ENCODE measurements at regions not wholly inside any gene's neighbourhood (a gene's known extent, or its start where the extent isn't known, plus 50 kb on each side); places are given as distances from the start of the nearest gene placed in this dataset.
A peak's percentile ranks its signal among the peaks of the same experiment; 100 is the strongest.

- Histone ChIP-seq H2AFZ (ENCODE audit: low read depth, low read length) (no peak overlapping the region), H3K4me3 (ENCODE audit: low read length) (no peak overlapping the region), H3K9me3 (ENCODE audit: low read length) (no peaks in the 10 kb centered on the region), H3K4me1 (ENCODE audit: insufficient read depth, low read length) (no peaks in the 10 kb centered on the region), H3K36me3 (ENCODE audit: insufficient read depth, low read length) (no peaks in the 10 kb centered on the region), H3K27me3 (ENCODE audit: insufficient read depth, low read length) (no peaks in the 10 kb centered on the region)
These were observed 86.9 kb downstream of the FGF9 start for GRCh38 chr13:21757763-21758162.

GRCh38 chr13:21758441-21758840, 87.6 kb downstream of the FGF9 start:
- no peak overlapping the region for H2AFZ ChIP-seq (ENCODE audit: low read depth, low read length)
- H3K27me3 ChIP-seq (ENCODE audit: insufficient read depth, low read length) = no peaks in the 10 kb centered on the region
- H3K4me1 ChIP-seq (ENCODE audit: insufficient read depth, low read length) = no peaks in the 10 kb centered on the region
- no peak overlapping the region for H3K4me3 ChIP-seq (ENCODE audit: low read length)
- H3K9me3 ChIP-seq (ENCODE audit: low read length) = no peaks in the 10 kb centered on the region
- H3K36me3 ChIP-seq (ENCODE audit: insufficient read depth, low read length) = no peaks in the 10 kb centered on the region

GRCh38 chr13:21759463-21759862, 88.6 kb downstream of the FGF9 start:
- no peak overlapping the region for H2AFZ ChIP-seq (ENCODE audit: low read depth, low read length)
- H3K4me3 ChIP-seq (ENCODE audit: low read length) = no peak overlapping the region
- no peaks in the 10 kb centered on the region for H3K36me3 ChIP-seq (ENCODE audit: insufficient read depth, low read length)
- H3K4me1 ChIP-seq (ENCODE audit: insufficient read depth, low read length) = no peaks in the 10 kb centered on the region
- H3K9me3 ChIP-seq (ENCODE audit: low read length) = no peaks in the 10 kb centered on the region
- H3K27me3 ChIP-seq (ENCODE audit: insufficient read depth, low read length) = no peaks in the 10 kb centered on the region

- Histone ChIP-seq H3K4me3 (ENCODE audit: low read length) (no peak overlapping the region), H3K36me3 (ENCODE audit: insufficient read depth, low read length) (no peaks in the 10 kb centered on the region), H3K4me1 (ENCODE audit: insufficient read depth, low read length) (no peaks in the 10 kb centered on the region), H3K9me3 (ENCODE audit: low read length) (no peaks in the 10 kb centered on the region), H3K27me3 (ENCODE audit: insufficient read depth, low read length) (no peaks in the 10 kb centered on the region), H2AFZ (ENCODE audit: low read depth, low read length) (no peak overlapping the region)
These were observed 89.0 kb downstream of the FGF9 start for GRCh38 chr13:21759911-21760310.

- H3K9me3 ChIP-seq (ENCODE audit: low read length) = no peaks in the 10 kb centered on the region
These were observed 90.9 kb downstream of the FGF9 start for GRCh38 chr13:21761770-21762169.

GRCh38 chr13:21762512-21762911, 91.6 kb downstream of the FGF9 start:
- no peaks in the 10 kb centered on the region for H3K9me3 ChIP-seq (ENCODE audit: low read length)
- no peak overlapping the region for H3K4me3 ChIP-seq (ENCODE audit: low read length)
- H3K36me3 ChIP-seq (ENCODE audit: insufficient read depth, low read length) = no peaks in the 10 kb centered on the region
- H3K4me1 ChIP-seq (ENCODE audit: insufficient read depth, low read length) = no peaks in the 10 kb centered on the region
- H3K27me3 ChIP-seq (ENCODE audit: insufficient read depth, low read length) = no peaks in the 10 kb centered on the region
- H2AFZ ChIP-seq (ENCODE audit: low read depth, low read length) = no peak overlapping the region

More at GRCh38 chr13:21761770-21762169, 90.9 kb downstream of the FGF9 start:
- H3K4me1 ChIP-seq (ENCODE audit: insufficient read depth, low read length) = no peaks in the 10 kb centered on the region
- no peaks in the 10 kb centered on the region for H3K36me3 ChIP-seq (ENCODE audit: insufficient read depth, low read length)
- H3K4me3 ChIP-seq (ENCODE audit: low read length) = no peak overlapping the region
- H3K27me3 ChIP-seq (ENCODE audit: insufficient read depth, low read length) = no peaks in the 10 kb centered on the region
- no peak overlapping the region for H2AFZ ChIP-seq (ENCODE audit: low read depth, low read length)

- no peaks in the 10 kb centered on the region for H3K27me3 ChIP-seq (ENCODE audit: insufficient read depth, low read length)
- no peaks in the 10 kb centered on the region for H3K4me1 ChIP-seq (ENCODE audit: insufficient read depth, low read length)
- H3K9me3 ChIP-seq (ENCODE audit: low read length) = no peaks in the 10 kb centered on the region
- no peaks in the 10 kb centered on the region for H3K36me3 ChIP-seq (ENCODE audit: insufficient read depth, low read length)
- H2AFZ ChIP-seq (ENCODE audit: low read depth, low read length) = no peak overlapping the region
- no peak overlapping the region for H3K4me3 ChIP-seq (ENCODE audit: low read length)
These were observed 96.2 kb downstream of the FGF9 start for GRCh38 chr13:21767032-21767431.

DNA sequence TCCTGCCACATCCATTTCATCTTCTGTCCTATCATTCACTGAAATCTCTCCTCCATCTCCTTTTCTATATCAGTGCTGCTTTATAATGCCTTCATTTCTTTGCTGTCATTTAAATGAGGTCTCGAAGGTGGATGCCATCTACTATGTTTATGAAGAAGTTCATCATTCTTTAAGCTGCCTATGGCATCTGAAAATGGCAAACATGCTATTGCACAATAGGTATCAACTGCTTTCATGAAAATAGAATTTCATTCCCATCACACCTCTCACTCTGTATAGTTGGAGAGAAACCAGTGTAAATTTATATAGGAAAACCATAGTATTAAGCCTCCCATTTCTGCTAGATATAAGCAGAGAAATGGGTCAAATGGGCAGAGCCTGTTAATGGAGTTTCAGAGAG, 100.2 kb downstream of the FGF9 start:
- Histone ChIP-seq H3K27me3 (ENCODE audit: insufficient read depth, low read length) (no peaks in the 10 kb centered on the region), H3K36me3 (ENCODE audit: insufficient read depth, low read length) (no peaks in the 10 kb centered on the region), H3K4me3 (ENCODE audit: low read length) (no peak overlapping the region), H3K4me1 (ENCODE audit: insufficient read depth, low read length) (no peaks in the 10 kb centered on the region), H3K9me3 (ENCODE audit: low read length) (no peaks in the 10 kb centered on the region), H2AFZ (ENCODE audit: low read depth, low read length) (no peak overlapping the region)

GRCh38 chr13:21777166-21777565, 106.3 kb downstream of the FGF9 start:
- Histone ChIP-seq H2AFZ (ENCODE audit: low read depth, low read length) (no peak overlapping the region), H3K4me3 (ENCODE audit: low read length) (no peak overlapping the region), H3K9me3 (ENCODE audit: low read length) (no peaks in the 10 kb centered on the region), H3K27me3 (ENCODE audit: insufficient read depth, low read length) (no peaks in the 10 kb centered on the region), H3K4me1 (ENCODE audit: insufficient read depth, low read length) (no peaks in the 10 kb centered on the region), H3K36me3 (ENCODE audit: insufficient read depth, low read length) (no peaks in the 10 kb centered on the region)

DNA sequence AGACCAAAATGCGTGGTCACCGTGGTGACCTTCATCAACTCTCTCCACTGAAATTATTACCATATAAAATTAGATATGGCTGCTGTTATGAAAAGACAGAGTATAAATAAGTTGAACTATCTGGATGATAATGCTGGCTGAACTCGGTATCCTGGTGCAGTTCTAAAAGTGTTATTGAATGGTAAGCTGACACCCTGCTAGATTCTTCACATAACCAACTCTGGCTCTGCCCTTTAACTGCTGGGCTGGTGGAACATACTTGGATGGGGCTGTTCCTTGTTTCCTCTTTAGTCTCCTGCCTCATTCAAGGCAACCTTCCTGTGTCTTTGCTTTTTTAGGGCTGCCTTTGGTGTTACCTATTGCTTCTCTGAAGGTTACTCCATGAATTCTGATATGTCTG, 106.9 kb downstream of the FGF9 start:
- no peaks in the 10 kb centered on the region for H3K27me3 ChIP-seq (ENCODE audit: insufficient read depth, low read length)
- H3K9me3 ChIP-seq (ENCODE audit: low read length) = no peaks in the 10 kb centered on the region

DNA sequence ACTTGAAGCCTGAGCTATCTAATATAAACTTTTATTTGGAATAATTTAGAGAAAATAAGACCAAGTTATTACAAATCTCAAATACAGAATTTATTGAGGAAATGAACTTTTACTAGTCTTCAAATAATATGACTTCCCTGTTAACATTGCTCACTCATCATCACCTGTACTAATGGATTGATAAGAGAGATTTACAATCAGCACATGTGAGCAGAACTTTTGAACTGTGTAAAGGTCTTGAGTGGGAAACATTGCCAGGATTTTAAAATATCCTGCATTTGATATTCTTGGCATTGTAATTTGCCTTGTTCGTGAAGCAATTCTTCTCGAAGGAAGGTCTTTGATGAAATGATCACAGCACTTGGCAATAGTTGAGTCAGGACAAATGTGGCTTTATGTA, 111.9 kb downstream of the FGF9 start:
- no peaks in the 10 kb centered on the region for H3K4me1 ChIP-seq (ENCODE audit: insufficient read depth, low read length)
- no peaks in the 10 kb centered on the region for H3K9me3 ChIP-seq (ENCODE audit: low read length)
- no peaks in the 10 kb centered on the region for H3K36me3 ChIP-seq (ENCODE audit: insufficient read depth, low read length)
- H3K4me3 ChIP-seq (ENCODE audit: low read length) = no peak overlapping the region
- no peak overlapping the region for H2AFZ ChIP-seq (ENCODE audit: low read depth, low read length)
- no peaks in the 10 kb centered on the region for H3K27me3 ChIP-seq (ENCODE audit: insufficient read depth, low read length)

More for the DNA sequence above, 106.9 kb downstream of the FGF9 start:
- no peaks in the 10 kb centered on the region for H3K4me1 ChIP-seq (ENCODE audit: insufficient read depth, low read length)
- H3K4me3 ChIP-seq (ENCODE audit: low read length) = no peak overlapping the region
- H3K36me3 ChIP-seq (ENCODE audit: insufficient read depth, low read length) = no peaks in the 10 kb centered on the region
- no peak overlapping the region for H2AFZ ChIP-seq (ENCODE audit: low read depth, low read length)

- no peak overlapping the region for H2AFZ ChIP-seq (ENCODE audit: low read depth, low read length)
- no peak overlapping the region for H3K4me3 ChIP-seq (ENCODE audit: low read length)
- no peaks in the 10 kb centered on the region for H3K36me3 ChIP-seq (ENCODE audit: insufficient read depth, low read length)
- no peaks in the 10 kb centered on the region for H3K27me3 ChIP-seq (ENCODE audit: insufficient read depth, low read length)
- no peaks in the 10 kb centered on the region for H3K9me3 ChIP-seq (ENCODE audit: low read length)
- H3K4me1 ChIP-seq (ENCODE audit: insufficient read depth, low read length) = no peaks in the 10 kb centered on the region
These were observed 115.1 kb downstream of the FGF9 start for GRCh38 chr13:21785990-21786389.

DNA sequence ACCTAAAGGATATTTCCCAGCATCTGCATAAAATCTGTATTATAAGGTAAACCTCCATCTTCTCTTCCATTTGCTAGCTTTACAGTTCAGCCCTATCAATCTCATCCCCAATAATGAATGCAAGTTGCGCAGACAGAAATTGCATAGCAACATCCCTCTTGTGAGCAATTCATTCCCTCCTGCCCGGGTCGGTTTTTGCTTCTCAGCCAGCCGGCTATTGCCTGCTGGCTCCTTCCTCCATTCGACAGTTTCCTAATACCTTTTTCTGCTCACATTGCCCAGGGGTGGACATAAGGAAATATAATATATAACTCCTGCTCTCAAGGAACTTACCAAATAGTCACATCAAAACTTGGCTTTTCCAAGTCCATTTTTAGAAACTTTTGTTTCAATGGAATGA, 125.2 kb downstream of the FGF9 start:
- Histone ChIP-seq H3K27me3 (ENCODE audit: insufficient read depth, low read length) (no peaks in the 10 kb centered on the region), H3K36me3 (ENCODE audit: insufficient read depth, low read length) (no peaks in the 10 kb centered on the region), H3K4me1 (ENCODE audit: insufficient read depth, low read length) (peaks cover 12% of the 10 kb centered on the region), H2AFZ (ENCODE audit: low read depth, low read length) (peak overlapping the region; percentile 29), H3K4me3 (ENCODE audit: low read length) (no peak overlapping the region), H3K9me3 (ENCODE audit: low read length) (peaks cover 1% of the 10 kb centered on the region)

DNA sequence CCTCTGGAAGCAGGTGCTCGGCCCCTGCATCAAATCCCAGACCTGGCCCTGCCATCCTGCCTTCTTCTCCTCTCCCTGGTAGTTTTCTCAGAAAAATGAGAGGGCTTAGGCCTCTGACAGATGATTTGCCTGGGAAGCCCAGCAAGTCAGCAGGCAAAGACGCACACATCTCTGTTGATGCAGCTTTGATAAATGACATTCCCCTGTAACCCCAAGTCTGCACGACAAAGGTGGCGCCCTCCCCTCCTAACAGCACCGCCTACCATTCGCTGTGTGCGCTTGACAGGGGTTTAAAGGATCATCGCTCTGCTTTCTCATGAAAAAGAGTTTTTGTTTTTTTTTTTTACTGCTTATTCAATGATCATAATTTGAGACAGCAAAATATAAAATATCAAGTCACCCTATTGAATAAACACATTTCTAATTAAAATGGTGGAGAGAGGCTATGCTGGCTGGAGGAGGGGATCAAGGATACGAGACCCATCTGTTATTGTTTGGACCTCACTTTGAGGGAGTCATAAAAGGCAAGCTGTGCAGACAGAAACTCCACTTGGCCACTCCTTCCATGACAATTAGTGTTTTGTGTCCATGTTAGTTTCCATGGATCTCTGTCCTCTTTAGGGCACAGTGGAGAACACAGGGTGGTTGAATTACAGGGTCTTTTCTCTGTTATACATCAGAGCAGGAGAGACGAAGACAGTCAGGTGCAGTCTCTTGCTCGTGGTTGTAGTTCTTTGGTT, 126.1 kb downstream of the FGF9 start:
- Histone ChIP-seq H3K9me3 (ENCODE audit: low read length) (no peaks in the 10 kb centered on the region), H3K4me1 (ENCODE audit: insufficient read depth, low read length) (peaks cover 12% of the 10 kb centered on the region), H3K4me3 (ENCODE audit: low read length) (no peak overlapping the region), H3K36me3 (ENCODE audit: insufficient read depth, low read length) (no peaks in the 10 kb centered on the region), H2AFZ (ENCODE audit: low read depth, low read length) (peak overlapping the region; percentile 29), H3K27me3 (ENCODE audit: insufficient read depth, low read length) (no peaks in the 10 kb centered on the region)

Measured in neuron (in vitro differentiated cells).